Erythroblast (primary cell): ENCODE measurements at regions not wholly inside any gene's neighbourhood (a gene's known extent, or its start where the extent isn't known, plus 50 kb on each side); places are given as distances from the start of the nearest gene placed in this dataset.

Experiments
- DNase-seq, 2 experiments: peaks; one replicate each; lab custom pipeline; 2025; lab: John Stamatoyannopoulos, UW
- GATA1 ChIP-seq: IDR thresholded peaks from 2 replicates; pipeline ENCODE4 v1.6.1; 2011; ENCODE audit warnings: low read depth, mild to moderate bottlenecking, control low read depth, low read length, moderate library complexity
- POLR2A ChIP-seq: IDR thresholded peaks from 2 replicates; pipeline ENCODE4 v1.6.1; 2011; ENCODE audit warnings: mild to moderate bottlenecking, low read length

DNA sequence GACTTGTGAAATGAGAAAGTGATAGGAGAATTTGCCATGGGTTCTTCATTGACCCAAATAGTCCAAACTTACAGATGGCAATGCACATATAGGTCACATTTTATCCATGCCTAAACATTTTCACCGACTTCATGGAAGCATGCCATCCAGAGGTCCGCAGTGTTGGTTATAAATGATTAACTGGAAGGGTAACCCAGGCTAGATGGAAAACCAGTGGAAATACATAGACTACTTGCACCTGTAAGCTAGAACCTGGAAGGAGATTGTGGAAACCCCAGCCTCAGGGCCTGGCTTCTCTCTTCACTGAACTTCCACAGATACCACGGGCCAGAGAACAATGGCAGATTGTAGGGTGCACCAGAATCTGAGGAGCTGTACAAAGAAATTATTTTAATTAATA is 103.8 kb upstream of the SYNDIG1 start:
- no peak for TF ChIP-seq GATA1
- TF ChIP-seq POLR2A = no peak
- no peak for DNase-seq

DNA sequence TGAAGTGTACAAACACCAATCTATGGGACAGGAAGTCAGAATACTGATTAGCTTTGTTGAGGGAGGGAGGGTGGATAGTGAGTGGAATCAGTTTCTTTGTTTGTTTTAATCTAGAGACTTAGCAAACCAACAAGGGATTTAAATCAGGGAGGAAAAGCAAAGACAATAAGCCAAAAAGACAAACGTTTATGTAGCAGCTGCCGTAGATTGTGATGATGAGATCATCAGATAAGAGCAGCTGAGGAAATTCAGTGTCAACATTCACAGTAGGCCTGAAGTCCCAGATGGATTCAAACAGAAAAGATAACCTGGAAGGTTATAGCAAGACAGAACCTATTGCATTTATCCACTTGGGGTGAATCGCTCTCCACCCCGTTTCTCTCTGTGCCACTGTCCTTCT is 104.9 kb upstream of the SYNDIG1 start:
- no peak for DNase-seq
- no peak for TF ChIP-seq POLR2A
- TF ChIP-seq GATA1 = no peak

DNA sequence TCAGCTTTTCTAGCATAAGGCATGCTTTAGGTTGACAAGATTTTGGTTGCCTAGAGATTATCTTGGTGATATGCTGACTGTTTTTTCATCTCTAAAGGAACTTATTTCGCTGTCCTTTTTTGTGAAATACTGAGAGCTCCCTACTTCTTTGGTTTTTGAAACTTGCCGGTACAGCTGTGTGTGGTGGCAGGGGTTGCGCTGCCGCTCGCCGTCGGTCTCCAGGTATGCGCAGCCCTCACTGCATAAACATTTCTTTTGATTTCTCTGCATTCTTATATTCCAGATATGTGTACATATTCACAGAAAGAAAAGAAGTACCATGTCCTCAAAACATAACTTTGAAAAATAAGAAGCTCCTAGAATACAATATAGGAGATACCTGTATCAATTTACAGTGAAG is 106.4 kb upstream of the SYNDIG1 start:
- TF ChIP-seq GATA1 = no peak
- TF ChIP-seq POLR2A = no peak

DNA sequence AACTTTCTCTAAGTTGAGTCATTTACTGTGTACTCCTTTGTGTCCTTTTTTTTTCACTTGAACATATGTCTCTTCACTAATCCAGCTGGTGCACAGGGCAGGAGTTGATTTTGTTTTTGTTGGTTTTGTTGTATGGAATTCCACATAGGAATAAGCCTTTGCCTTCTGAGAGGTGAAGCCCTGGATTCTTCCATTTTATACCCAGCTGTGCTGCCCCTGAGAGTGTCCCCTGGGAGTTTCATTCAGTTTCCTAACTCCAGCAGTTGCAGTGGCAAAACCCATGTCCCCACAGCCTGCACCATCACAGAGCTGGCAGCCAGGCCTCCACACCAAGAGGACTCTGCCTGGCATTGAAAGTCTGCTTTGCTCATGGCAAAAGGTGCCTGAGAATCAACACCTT is 107.3 kb upstream of the SYNDIG1 start:
- DNase-seq = no peak
- no peak for TF ChIP-seq POLR2A
- no peak for TF ChIP-seq GATA1

More for the DNA sequence above, 106.4 kb upstream of the SYNDIG1 start:
- DNase-seq = no peak

DNA sequence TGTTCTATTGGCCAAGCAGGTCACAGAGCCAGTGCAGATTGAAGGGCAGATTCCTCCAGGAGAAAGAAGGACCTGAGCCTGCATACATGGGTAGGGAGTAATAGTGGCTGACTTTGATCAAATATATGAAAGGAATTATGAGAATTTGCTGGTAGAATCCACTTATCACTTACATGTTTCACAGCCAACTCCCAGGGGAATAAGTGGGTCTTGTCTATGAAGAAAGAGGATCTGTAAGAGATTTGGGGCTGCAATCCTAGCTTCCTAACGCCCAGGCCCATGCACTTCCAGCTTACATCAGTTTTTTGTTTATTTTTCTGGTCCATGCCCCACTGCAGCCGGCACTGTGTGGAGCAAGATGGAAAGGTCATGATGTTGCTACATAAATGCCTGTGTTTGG is 107.9 kb upstream of the SYNDIG1 start:
- no peak for DNase-seq
- TF ChIP-seq POLR2A (no peak), GATA1 (no peak)

DNA sequence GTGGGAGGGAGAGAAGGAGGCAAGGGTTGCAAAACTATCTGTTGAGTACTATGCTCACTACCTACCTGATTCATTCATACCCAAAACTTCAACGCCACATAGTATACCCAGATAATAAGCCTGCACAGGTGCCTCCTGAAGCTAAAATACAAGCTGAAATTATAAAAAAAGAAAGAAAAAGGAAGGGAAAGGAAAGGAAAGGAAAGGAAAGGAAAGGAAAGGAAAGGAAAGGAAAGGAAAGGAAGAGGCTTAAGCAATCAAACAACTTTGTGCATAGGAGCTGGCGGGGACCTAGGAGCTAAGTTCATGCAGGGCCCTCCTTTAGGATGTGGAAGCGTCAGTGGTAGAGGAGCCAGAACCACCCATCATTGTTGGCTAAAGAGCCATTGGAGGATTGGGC is 108.9 kb upstream of the SYNDIG1 start:
- no peak for TF ChIP-seq GATA1
- TF ChIP-seq POLR2A = no peak

DNA sequence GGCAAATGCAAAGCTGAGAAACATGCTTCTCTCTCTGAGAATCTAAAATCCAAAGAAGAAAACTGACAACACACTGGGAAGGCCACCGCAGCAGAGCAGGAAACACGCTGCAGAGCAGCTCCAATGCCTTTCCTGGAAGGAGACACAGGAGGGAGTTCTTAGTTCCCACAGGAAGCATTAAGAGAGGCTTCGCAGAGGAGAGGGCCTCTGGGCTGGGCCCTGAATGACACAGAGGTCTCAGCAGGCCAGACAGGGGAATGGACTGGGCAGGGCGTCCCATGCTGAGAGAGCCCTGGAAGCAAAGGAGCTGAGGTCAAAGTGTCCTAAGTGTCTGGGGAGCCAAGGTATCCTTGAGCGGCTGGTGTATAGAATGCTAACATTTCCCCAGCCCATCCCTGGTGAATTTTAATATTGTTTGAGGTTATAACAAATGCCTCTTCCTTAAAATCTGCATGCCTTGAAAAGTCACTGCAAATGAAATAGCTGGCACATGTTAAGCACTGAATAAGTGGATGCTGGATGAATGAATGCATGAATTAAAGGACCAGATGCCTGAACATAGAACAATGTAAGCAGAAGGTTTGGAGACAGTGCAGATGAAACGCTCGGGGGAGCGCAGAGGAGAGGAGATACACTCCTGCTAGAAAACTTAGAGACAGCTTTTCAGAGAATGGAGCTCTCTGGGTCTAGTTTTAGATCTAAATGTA is 110.0 kb upstream of the SYNDIG1 start:
- no peak for TF ChIP-seq GATA1
- no peak for TF ChIP-seq POLR2A
- DNase-seq = no peak

More for the DNA sequence above, 108.9 kb upstream of the SYNDIG1 start:
- DNase-seq = no peak

DNA sequence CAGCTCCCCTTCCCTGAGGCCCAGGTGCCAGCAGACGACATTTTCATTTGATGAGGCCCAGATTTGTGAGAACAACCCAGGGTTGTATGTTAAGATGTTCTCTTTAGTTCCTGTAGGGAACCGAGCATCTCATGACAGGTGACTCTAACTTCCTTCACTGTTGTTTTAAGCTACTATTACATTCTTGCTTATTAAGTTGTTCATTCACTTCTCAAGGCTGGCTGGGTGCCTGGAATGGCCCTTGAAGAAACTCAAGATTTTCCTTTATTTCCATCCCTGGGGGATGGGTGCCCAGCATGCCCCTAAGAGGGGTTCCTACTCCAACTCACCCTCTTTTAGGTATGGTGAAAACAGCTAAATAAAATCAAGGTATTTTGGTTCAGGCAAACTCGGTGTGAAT is 111.5 kb upstream of the SYNDIG1 start:
- TF ChIP-seq POLR2A = no peak
- no peak for TF ChIP-seq GATA1
- no peak for DNase-seq

DNA sequence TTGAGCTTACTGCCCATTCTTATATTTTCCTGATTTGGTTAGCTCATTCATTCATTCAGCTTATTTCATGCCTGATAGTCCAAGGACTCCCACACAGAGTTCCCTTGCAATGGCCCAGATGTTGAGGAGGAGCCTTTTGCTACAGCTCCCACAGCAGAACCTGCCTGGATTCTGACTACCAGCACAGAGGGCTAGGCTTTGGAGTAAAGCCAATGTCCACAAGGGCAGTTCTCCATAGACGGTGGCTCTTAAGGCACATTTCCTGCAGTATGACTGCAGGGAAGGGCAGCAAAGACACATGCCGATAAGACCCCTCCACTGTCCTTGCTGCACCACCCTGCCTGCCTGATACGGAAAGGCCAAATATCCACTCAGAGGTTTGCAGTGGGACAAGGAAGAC is 112.3 kb upstream of the SYNDIG1 start:
- no peak for TF ChIP-seq POLR2A
- TF ChIP-seq GATA1 = no peak
- no peak for DNase-seq

DNA sequence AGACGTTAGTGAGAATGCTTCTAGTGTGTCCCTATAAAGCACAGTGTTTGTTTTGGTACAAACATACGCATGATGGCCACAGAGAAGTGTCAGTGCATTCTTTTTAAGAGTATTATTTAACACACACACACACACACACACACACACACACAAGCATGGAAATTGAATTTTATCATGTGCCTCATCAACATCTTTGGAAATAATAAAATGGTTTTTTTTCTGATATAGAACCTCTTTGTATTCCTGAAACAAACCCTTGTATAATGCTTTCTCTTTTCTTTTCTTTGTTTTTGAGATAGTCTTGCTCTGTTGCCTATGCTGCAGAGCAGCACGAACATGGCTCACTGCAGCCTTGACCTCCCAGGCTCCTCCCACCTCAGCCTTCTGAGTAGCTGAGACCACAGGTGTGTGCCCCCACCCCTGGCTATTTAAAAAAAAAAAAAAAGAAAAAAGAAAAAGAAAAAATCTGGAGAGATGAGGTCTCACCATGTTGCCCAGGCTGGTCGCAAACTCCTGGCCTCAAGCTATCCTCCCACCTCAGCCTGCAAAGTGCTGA is 116.2 kb upstream of the SYNDIG1 start:
- DNase-seq = no peak
- TF ChIP-seq POLR2A (no peak), GATA1 (no peak)

DNA sequence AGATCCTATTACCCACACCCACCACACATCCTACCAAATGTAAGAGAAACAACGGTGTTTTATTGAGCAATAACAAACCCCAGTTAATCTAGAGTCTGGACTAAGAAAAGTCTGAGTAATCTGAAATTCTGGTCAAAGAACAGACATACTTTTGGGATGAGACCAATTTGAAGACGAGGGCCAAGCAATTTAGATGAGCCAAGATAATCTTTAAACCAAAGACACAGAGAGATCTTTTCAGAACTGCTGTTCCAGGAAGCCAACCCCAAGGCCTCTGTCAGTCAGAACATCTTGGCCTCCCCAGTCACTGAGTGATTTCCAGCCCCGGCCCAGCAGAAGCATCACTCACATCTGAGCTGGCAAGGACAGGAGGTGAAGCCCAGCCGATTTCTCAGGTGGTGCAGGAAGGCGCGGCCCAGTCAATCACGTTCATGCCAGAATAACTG is 118.5 kb upstream of the SYNDIG1 start:
- TF ChIP-seq GATA1 (no peak), POLR2A (no peak)
- no peak for DNase-seq

DNA sequence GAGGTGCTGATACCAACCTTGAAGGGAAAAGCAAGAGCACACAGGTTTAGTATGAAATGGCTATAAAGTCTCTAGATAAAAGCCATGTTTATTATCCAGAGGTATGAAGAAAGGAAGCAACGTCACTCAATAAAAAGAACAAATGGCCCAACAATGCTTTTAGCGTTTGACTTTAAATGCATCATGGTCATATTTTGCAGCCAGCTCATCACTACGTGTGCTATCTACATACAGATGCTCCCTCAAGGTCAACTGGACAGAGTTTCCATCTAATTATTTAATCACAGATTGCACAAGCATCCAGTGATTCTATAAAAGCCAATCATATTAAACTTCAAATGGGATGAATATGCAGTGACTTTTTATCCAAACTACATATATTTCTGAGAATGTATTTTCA is 127.6 kb upstream of the SYNDIG1 start:
- TF ChIP-seq GATA1 (no peak), POLR2A (no peak)
- DNase-seq = no peak

DNA sequence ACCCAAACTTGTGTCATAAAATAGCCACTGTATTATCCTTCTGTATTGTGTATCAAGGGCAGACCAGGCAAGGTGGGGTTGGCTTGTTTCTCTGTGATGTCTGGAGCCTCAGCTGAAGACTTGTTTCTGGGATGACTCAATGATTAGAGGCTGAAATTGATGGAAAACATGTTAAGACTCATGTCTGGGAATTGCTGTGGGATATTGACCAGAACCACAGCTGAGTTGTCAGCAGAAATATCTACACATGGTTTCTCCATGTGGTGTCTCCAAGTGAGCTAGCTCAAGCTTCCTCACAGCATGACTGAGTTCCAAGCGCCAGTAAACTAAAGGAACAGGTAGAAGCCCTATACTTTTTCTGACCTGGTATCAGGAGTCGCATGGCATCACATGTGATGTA is 128.5 kb upstream of the SYNDIG1 start:
- no peak for DNase-seq
- TF ChIP-seq POLR2A (no peak), GATA1 (no peak)

DNA sequence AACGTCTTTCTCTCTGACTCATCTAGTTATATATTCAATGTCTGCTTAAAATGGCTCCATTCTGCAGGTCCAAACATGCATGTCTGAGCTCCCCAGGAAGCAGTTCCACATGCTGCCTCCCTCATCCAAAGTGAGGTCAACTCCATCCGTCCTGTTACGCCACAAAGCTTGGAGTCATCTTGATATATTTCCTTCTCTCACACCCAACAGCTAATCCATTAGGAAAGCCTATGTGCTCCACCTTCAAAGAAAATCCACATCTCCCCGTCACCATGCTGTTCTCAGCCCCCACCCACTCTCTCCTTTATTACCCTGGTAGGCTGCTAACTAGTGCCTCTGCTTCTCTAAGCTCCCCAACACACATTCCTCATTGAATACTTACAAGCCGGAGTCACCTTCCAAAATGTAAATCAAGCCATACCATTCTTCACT is 130.2 kb upstream of the SYNDIG1 start:
- no peak for DNase-seq
- TF ChIP-seq GATA1 (no peak), POLR2A (no peak)

DNA sequence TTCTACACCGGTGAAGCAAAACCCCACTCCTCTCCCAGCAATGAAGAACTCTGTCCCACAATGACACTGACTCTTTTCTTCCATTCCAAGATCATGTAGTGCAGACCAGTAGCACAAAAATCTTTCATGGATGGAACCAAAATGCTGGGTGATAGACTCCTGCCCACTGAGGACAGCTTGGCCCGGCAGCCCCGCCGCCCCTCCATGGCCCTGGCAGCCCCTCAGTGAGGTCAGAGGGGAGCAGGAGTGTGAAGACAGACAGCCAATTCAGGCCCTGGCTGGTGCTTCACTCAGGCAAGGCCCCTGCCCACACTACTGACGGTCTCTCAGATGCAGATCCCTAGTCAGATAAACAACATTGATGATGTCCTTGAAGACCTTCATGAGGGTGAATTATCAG is 131.9 kb upstream of the SYNDIG1 start:
- TF ChIP-seq GATA1 (no peak), POLR2A (no peak)
- no peak for DNase-seq
